Osteoblast (primary cell): ENCODE measurements at regions not wholly inside any gene's neighbourhood (a gene's known extent, or its start where the extent isn't known, plus 50 kb on each side); places are given as distances from the start of the nearest gene placed in this dataset.

Experiments used
- DNase-seq: peaks from one replicate; pipeline ENCODE4 v3.0.0; 2011; ENCODE audit warnings: low spot score, mixed read lengths; ENCODE audit not compliant: insufficient read length; ENCODE audit errors: missing footprints
- H2AFZ ChIP-seq: 2 replicates; pipeline ENCODE4 v1.6.0; 2011; ENCODE audit warnings: mild to moderate bottlenecking, low read length
- H3K27ac ChIP-seq: 2 replicates; pipeline ENCODE4 v1.5.1; 2011; ENCODE audit warnings: mild to moderate bottlenecking, low read depth, low read length, moderate library complexity
- H3K27me3 ChIP-seq: 2 replicates; pipeline ENCODE4 v1.6.0; 2012; ENCODE audit warnings: mild to moderate bottlenecking, control low read depth, inconsistent platforms, low read length, moderate library complexity; ENCODE audit not compliant: insufficient read depth
- H3K36me3 ChIP-seq: 2 replicates; pipeline ENCODE4 v1.5.1; 2011; ENCODE audit warnings: mild to moderate bottlenecking, low read length, control low read depth, moderate library complexity; ENCODE audit not compliant: insufficient read depth
- H3K4me1 ChIP-seq: 2 replicates; pipeline ENCODE4 v1.5.1; 2011; ENCODE audit warnings: mild to moderate bottlenecking, low read length, control low read depth, moderate library complexity; ENCODE audit not compliant: insufficient read depth
- H3K4me2 ChIP-seq: 2 replicates; pipeline ENCODE4 v1.6.0; 2011; ENCODE audit warnings: mild to moderate bottlenecking, low read length; ENCODE audit not compliant: insufficient read depth
- H3K4me3 ChIP-seq: fragments of 200-600 bp; sonication (generic); 3 replicates; pipeline ENCODE4 v1.5.1; 2012; ENCODE audit warnings: mild to moderate bottlenecking, low read length, inconsistent platforms; ENCODE audit not compliant: insufficient read depth
- H3K79me2 ChIP-seq: 2 replicates; pipeline ENCODE4 v1.6.0; 2012; ENCODE audit warnings: mild to moderate bottlenecking, low read length, control low read depth, inconsistent platforms; ENCODE audit not compliant: insufficient read depth
- H3K9me3 ChIP-seq: 2 replicates; pipeline ENCODE4 v1.5.1; 2011; ENCODE audit warnings: low read depth, low read length, control low read depth
- H4K20me1 ChIP-seq: 2 replicates; pipeline ENCODE4 v1.6.0; 2012; ENCODE audit warnings: mild to moderate bottlenecking, low read length, control low read depth; ENCODE audit not compliant: insufficient read depth
- TF ChIP-seq, protein P1 (sequence below): IDR thresholded peaks from 2 replicates; pipeline ENCODE4 v1.5.1; 2011; ENCODE audit warnings: mild to moderate bottlenecking, low read depth, low read length, moderate library complexity; ENCODE audit errors: extremely low read depth

DNA sequence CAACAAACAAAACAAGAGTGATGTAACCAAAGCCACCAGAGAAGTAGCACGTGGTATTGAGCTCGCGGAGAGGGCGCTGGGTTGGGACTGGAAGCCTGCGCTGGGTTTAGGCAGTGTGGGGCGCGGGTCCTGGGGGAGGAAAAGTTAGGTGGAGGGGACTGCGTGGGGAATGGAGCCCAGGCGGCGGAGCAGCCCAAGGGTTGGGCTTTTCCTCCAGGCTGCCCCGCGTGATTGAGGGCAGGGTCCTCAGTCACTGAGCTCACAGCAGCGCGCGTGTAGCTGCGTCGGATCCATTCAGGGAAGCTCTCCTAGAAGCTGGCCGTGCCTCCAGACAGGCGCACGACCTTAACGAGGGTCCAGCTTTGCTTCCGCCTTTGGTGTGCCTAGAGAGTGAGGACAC is 357.4 kb downstream of the GALR1 start:
- Histone ChIP-seq H4K20me1 (no peaks in the 10 kb centered on the region), H2AFZ (no peak overlapping the region), H3K27ac (no peak overlapping the region), H3K79me2 (no peaks in the 10 kb centered on the region), H3K4me2 (no peak overlapping the region), H3K27me3 (no peaks in the 10 kb centered on the region), H3K4me3 (no peak overlapping the region), H3K4me1 (no peaks in the 10 kb centered on the region), H3K36me3 (no peaks in the 10 kb centered on the region), H3K9me3 (no peaks in the 10 kb centered on the region)
- no peak for DNase-seq
- TF ChIP-seq, protein P1, sequence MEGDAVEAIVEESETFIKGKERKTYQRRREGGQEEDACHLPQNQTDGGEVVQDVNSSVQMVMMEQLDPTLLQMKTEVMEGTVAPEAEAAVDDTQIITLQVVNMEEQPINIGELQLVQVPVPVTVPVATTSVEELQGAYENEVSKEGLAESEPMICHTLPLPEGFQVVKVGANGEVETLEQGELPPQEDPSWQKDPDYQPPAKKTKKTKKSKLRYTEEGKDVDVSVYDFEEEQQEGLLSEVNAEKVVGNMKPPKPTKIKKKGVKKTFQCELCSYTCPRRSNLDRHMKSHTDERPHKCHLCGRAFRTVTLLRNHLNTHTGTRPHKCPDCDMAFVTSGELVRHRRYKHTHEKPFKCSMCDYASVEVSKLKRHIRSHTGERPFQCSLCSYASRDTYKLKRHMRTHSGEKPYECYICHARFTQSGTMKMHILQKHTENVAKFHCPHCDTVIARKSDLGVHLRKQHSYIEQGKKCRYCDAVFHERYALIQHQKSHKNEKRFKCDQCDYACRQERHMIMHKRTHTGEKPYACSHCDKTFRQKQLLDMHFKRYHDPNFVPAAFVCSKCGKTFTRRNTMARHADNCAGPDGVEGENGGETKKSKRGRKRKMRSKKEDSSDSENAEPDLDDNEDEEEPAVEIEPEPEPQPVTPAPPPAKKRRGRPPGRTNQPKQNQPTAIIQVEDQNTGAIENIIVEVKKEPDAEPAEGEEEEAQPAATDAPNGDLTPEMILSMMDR = no peak

DNA sequence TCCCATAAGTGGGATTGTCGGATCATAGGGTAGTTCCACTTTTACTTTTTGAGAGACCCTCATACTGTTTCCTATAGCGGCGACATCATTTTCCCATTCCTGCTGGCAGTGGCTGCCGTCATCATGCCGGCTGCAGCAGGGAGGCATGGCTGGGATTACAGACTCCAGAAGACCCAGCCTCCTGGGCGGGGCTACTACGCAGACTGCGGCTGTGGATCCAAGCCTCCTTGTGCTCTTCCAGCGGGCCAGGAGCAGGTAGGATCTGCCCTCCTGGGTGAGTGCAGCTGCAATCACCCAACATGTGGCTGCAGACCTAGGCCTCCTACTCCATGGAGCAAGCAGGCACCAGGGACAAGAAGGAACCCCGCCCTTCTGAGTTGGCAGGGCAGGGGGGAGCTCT is 359.2 kb downstream of the GALR1 start:
- no peaks in the 10 kb centered on the region for H3K79me2 ChIP-seq
- H3K4me2 ChIP-seq = no peak overlapping the region
- no peak overlapping the region for H3K27ac ChIP-seq
- DNase-seq = no peak
- H3K36me3 ChIP-seq = no peaks in the 10 kb centered on the region
- H4K20me1 ChIP-seq = no peaks in the 10 kb centered on the region
- no peak overlapping the region for H3K4me3 ChIP-seq
- H3K9me3 ChIP-seq = no peaks in the 10 kb centered on the region
- TF ChIP-seq, protein P1 = no peak
- H2AFZ ChIP-seq = no peak overlapping the region
- H3K4me1 ChIP-seq = no peaks in the 10 kb centered on the region
- no peaks in the 10 kb centered on the region for H3K27me3 ChIP-seq

DNA sequence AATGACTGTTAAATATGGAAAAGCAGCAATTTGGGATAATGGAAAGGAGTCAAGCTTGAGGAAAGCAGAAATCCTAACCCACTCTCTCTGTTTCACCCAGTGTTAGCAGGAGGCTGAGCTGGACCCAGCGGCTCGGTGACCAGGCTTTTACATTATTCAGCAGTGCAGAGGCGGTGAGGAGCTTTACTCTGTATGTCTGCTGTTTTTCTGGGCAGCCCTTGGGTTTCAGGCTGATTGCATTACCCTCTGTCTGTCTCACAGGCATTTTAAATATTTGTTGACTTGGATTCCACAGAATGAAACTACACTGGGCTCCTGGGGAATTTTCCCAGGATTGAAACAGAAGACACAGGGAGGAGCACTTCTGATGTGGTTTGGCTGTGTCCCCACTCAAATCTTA is 368.0 kb downstream of the GALR1 start:
- Histone ChIP-seq H2AFZ (no peak overlapping the region), H3K36me3 (no peaks in the 10 kb centered on the region), H3K27me3 (no peaks in the 10 kb centered on the region), H3K4me3 (no peak overlapping the region), H3K9me3 (peaks cover 3% of the 10 kb centered on the region), H3K4me2 (no peak overlapping the region), H3K27ac (no peak overlapping the region), H3K79me2 (no peaks in the 10 kb centered on the region), H4K20me1 (no peaks in the 10 kb centered on the region), H3K4me1 (no peaks in the 10 kb centered on the region)
- no peak for DNase-seq
- TF ChIP-seq, protein P1 = no peak

DNA sequence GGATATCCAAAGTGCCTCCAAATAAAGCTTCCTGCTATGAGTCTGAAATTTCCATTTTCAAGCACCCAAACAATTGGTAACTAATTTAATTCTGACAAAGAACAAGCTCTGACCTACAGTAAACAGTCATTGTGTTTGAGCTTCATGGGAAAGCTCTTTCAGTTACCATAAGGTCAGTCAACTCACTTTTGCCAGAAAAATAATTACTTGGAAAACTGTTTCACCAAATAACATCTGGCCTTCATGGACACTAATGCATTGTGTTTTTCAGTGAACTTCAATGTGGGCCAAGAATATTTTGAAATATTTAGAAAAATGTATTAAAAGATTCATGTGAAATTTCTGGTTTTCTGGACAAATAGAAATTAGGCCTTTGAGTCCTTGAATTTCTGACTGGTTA is 369.9 kb downstream of the GALR1 start:
- no peak overlapping the region for H2AFZ ChIP-seq
- H3K4me2 ChIP-seq = no peak overlapping the region
- H3K27ac ChIP-seq = no peak overlapping the region
- DNase-seq = no peak
- no peaks in the 10 kb centered on the region for H3K4me1 ChIP-seq
- H3K36me3 ChIP-seq = no peaks in the 10 kb centered on the region
- no peak overlapping the region for H3K4me3 ChIP-seq
- no peaks in the 10 kb centered on the region for H4K20me1 ChIP-seq
- H3K27me3 ChIP-seq = no peaks in the 10 kb centered on the region
- H3K9me3 ChIP-seq = peaks cover 3% of the 10 kb centered on the region
- TF ChIP-seq, protein P1 = no peak
- H3K79me2 ChIP-seq = no peaks in the 10 kb centered on the region
